ENCODE measurements at regions not wholly inside any gene's neighbourhood (a gene's known extent, or its start where the extent isn't known, plus 50 kb on each side); places are given as distances from the start of the nearest gene placed in this dataset.
"Not testable (repeated sequence)": the region's sequence is repeated elsewhere in the genome, so short reads cannot be mapped to it uniquely, and the experiment has no call there.

DNA sequence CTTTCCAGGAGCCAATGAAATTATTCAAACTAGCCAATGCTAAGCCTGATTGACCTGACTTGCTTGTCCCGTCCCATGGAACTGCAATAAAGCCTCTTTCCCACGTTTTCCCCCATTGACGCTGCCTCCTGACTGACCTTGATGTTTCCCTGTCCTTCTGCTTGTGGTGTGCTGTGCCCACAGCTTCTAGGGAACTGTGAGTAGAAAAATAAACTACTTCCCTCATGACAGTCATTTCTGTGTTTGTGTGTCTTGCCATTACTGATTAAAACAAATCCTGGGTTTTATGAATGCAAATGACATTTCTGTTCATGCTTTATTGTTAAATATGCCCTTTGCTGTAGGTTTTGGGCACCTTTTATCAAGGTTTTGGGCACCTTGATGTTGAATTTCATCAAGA is 91.3 kb upstream of the ABI1 start:
- DNase-seq = no peak

DNA sequence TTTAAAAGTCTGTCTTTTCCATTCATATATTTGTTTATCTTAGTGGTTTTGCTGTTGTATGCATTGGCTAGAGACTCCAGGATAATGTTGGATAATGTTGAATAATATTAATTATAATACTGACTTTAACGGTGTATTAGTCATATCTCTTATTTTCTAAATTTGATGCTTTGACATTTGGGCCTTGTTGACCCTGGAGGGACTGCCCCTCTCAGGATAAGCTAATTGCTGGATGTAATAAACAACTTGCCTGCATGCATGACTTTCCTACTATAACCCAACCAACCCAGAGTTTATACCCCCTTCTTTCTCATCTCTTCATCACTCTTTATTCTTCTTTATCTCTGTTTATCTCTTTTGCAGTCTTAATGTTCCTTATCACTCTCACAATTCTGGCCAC is 90.9 kb upstream of the ABI1 start:
- DNase-seq = no peak

DNA sequence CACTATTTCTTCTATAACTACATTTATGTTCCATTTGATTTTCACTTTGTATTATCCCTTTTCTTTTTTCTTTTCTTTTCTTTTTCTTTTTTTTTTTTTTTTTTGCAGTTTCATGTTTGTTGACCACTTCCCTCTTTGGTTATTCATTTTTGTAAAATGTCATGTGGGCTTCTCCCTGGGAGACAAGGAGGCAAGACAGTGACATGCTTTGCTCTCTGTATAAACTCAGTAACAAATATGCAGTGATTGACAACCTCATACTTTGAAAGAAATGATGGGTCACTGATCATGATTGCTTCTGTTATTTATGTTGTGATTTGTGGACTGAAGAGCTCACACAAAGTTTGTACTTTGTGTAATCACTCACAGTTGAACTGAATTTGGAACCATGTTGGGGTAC is 90.2 kb upstream of the ABI1 start:
- no peak for DNase-seq

DNA sequence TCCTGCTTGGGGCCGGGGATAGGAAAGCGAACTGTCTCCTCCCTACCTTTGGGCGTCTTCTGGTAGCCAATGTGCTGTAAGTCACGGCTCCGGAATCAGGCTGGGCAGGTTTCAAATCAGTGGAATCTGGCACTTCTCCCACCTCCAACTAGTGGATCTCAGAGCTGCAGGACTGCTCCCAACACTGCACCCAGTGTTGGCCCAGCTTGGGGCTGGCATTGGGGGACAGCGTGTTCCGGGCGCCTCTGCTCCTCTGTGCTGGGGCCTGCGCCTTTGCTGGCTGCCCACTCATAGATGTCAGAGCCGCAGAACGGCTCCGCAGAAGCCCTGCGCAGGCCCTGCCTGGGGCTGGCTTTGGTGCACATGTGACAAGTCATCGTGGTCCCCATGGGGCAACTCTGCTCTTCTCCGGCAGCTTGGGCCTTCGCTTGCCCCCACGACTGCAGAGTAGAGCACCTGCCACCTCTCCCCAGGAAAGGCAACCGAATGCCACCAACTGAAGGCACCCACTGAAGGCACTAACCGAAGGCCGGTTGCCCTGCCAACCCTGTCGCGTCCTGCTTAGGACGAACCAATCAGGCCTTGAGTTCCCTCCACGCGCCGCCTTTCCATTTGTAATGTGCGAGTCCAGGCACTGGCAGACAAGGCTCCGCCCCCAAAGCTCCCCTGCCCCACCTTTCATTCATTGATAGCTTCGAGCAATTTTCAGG is 85.5 kb upstream of the ABI1 start:
- DNase-seq = no peak

DNA sequence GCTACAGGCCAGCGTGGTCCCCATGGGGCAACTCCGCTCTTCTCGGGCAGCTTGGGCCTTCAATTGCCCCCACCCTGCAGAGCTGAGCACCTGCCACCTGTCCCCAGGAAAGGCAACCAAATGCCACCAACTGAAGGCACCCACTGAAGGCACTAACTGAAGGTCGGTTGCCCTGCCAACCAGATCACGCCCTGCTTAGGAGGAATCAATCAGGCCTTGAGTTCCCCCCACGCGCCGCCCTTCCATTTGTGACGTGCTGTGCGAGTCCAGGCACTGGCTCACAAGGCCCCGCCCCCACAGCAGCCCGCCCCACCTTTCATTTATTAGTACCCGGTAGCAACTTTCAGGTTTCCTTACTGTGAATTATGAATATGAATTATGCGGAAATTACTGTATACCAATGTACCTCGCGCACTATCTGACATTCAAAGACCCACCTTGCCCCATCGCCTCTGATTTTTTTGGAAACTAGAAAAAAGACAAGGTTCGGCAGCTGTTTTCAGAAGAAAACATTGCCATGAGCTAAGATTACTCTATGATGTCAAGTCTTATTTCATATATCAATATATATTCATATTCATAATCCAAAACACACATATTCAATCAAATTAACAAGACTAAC is 83.6 kb upstream of the ABI1 start:
- no peak for DNase-seq

DNA sequence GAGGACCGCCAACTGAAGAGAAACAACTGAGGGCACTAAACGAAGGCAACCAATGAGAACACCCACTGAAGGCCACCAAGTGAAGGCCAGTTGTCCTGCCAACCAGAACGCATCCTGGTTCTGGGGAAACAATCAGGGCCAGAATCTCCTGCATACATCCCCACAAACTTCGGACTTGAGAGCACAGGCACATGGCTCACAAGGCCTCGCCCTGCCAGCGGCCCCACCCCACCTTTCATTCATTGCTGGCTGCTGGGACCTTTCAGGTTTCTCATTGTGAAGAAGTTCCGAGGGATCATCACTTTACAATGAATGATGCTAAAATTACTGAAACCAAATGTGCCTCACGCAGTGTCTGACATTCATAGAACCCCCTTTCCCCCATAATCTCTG is 79.2 kb upstream of the ABI1 start:
- no peak for DNase-seq

DNA sequence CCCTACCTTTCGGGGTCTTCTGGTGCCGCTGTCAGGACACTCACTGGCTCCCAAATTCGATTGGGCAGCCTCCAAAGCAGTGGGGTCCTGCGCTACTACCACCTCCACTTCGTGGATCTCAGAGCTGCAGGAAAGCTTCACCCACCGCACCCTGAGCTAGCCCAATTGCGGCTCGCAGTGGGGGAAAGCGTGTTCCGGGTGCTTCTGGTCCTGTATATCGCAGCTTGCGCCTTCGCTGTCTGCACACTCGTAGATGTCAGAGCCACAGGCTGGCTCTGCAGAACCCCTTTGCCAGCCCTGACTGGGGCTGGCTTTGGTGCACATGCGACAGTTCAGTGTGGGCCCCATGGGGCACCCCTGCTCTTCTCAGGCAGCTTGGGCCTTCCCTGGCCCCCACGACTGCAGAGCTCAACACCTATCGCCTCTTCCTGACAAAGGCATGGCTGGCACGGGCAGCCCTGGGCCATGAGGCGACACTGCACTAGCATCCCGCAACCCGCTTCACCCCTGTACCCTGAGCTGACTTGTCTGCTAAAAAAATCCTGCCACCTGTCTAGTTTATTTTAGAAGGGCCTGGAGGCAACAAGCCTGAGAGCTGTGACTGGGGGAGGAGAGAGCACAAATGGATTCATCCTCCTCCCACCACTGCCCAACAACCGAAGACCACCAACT is 78.7 kb upstream of the ABI1 start:
- no peak for DNase-seq

DNA sequence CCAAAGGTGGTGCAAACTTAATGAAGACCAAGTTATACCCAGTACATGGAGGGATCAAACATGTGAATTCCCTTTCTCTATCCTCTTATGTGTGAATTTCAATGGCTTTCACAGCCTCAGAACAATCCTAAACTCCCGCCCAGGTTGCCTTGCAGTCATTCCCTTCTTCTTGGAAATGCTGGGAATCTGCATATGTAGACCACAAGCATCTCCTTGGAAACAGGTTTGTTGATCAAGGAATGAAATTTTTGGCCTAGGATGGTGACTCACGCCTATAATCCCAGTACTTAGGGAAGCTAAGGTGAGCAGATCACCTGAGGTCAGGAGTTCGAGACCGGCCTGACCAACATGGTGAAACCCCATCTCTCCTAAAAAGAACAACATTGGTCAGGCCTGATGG is 77.8 kb upstream of the ABI1 start:
- no peak for DNase-seq

DNA sequence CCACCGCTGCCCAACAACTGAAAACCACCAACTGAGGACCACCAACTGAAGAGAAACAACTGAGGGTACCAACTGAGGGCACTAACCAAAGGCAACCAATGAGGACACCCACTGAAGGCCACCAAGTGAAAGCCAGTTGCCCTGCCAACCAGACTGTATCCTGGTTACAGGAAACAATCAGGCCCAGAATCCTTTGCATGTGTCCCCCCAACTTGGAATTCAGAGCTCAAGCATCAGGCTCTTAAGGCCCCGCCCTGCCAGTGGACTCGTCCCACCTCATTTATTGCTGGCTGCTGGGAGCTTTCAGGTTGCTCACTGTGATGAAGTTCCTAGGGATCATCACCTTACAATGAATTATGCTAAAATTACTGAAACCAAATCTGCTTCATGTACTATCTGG is 76.6 kb upstream of the ABI1 start:
- DNase-seq = no peak

DNA sequence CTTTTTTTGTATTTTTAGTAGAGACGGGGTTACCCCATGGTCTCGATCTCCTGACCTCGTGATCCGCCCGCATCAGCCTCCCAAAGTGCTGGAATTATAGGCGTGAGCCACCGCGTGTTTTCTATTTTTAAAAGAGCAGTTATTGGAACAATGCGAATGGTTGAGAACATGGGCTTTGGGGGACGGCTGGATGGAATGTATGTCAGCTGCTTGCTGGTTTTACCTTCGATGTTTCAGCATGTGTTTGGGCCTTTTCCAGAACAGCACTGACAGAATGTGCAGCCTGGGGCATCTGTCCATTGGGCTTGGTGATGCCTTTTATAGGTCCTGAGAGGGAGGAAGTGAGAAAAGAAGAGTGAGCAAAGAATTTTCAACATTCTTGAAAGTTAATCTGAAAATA is 73.4 kb upstream of the ABI1 start:
- DNase-seq = not testable (repeated sequence)

DNA sequence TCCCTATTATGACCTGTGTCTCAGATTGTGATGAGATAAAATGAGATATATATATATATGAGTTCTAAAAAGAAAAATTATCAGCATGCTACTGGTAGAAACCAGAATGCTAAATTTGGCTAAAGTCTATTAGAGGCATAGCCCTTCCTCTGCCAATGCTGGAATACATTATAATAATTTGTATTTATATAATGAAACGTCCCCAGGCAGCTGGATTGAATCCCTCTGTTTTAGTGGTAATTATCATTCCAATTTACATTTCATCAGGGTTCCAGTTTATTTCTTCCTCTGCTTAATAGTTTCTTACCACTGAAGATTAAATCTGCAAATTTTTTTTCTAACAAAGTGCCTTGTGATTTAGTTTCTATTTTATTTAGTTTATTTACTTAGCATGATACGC is 71.8 kb upstream of the ABI1 start:
- no peak for DNase-seq

DNA sequence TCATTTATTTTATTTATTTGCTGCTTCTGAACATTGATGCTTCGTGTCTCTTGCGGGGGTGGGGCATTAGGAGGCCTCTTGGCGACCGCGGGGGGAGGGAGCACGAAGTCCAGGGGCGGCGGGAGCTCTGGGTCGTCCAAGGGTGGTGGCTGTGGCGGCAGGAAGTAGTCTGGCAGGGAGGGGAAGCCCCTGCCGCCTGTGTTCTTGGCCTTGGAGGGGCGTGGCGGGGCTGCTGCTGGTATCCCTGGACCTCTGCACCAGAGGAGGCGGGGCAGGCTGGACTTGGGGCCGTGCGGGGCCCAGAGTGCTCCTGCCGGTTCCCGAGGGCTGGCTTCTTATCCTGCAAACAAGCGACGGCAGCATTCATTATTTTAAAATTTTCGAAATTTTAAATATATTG is 70.5 kb upstream of the ABI1 start:
- peak; percentile 16 for DNase-seq

DNA sequence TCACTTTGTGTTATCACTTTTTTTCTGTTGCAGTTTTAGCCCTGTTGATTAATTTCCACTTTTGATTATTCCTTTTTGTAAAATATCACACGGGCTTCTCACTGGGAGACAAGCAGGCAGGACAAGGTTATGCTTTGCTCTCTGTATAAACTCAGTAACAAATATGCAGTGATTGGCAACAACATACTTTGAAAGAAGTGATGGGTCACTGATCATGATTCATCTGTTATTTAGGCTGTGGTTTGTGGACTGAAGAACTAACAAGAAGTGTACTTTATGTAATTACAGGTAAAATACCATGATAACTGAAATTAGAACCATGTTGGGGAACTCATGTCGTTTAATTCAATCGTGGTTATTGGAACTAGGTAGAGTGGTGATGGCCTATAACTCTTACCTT is 62.1 kb upstream of the ABI1 start:
- not testable (repeated sequence) for DNase-seq

DNA sequence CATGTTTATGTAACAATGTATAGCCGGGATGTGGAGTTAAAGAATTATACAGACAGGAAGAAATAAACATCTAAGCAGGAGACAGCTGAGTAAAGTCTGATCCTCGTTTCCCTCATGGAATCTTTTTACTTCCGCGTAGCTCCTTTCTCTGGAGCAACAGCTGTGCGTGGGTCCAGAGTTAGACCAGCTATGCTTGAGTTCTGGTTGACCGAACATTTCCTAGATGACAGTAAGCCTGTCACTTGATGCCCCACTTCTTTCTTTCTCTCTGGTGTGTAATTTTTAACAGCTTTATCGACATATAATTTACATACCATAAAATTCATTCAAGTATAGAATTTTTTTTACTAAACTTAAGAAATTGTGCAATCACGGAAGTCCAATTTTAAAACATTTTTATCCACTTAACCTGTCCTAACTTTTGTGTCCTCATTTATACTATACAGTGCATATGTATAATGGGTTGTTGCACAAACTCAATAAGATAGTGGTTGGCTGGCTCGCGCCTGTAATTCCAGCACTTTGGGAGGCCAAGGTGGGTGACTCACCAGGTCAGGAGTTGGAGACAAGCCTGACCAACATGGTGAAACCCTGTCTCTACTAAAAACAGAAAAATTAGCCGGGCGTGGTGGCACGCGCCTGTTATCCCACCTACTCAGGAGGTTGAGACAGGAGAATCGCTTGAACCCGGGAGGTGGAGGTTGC is 58.5 kb upstream of the ABI1 start:
- not testable (repeated sequence) for DNase-seq

DNA sequence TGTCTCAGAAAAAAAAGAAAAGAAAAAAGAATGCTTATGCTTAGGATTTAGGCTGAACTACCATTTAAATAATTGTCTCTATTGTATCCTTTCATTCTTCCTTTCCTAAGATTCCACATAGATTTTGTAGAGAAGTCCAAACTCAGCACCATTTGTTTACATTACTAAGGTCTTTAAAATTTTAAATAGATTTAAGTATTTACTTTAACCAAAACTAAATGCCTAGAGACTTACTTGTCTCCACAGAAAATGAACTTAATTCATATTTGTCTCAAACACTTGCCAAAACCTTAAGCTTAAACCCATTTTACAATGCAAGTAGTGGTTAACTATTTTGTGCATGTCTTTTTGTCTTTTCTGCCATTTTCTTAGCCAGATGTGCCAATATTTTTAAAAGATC is 54.1 kb upstream of the ABI1 start:
- DNase-seq = no peak

DNA sequence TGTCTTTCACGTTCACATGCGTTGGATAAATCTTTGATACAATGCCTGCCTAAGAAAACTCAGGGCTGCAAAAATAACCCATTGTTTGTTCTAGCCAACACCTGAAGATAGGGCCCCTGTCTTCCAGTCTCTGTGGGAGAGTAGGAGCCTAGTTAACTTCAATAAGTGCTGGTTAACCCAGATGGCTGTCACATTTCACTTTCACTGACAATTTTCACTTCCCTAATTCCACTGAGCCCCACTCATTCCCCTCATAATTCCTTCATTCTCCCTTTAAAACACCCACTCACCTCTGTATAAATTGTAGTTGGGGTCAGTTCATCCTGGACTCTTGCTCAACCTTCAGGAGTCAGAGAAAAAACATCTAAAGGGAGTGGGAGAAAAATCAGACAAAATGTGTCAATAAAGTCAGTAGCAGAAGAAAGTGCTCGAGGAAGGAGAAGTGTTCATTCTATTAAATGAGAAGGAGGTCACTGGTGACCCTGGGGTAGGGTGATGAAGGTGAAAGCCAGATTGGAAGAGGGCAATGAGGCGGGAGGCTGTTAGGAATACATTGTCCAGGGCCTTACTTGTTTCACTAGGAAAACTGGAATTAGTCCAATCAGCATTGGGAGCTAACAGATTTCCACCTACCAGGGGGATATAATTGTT is 51.2 kb upstream of the ABI1 start:
- no peak for DNase-seq
